ENCODE measurements at regions not wholly inside any gene's neighbourhood (a gene's known extent, or its start where the extent isn't known, plus 50 kb on each side); places are given as distances from the start of the nearest gene placed in this dataset.

DNA sequence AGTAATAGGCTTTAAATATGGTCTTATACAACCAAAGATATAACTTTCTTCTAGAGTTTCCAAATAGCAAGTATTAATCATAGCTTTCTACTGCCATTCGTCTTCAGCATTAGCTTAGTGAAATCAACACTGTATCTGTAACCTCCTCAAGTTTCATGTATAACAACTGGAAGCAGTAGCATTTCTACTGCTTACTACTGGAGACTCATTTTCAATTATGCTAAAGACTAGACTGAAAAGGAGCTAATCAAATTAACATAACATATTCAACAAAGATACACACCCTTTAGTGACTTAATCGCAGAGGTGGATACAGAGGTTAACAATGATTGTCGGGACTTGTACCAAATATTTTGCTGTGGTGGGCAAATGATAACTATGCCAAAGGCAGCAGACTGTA lies 344.2 kb upstream of the TEX13C start:
- no TSS peak for BruUV-seq (replicated peaks)
- TF ChIP-seq STAT1 (conservative IDR thresholded peaks at IDR 0.05) = no peak
- TF ChIP-seq ZBTB33 (IDR thresholded peaks at IDR 0.05) = no peak
- TF ChIP-seq JUND (IDR thresholded peaks at IDR 0.05; ENCODE audit: low read depth, low read length) = no peak
- TF ChIP-seq, protein P1, sequence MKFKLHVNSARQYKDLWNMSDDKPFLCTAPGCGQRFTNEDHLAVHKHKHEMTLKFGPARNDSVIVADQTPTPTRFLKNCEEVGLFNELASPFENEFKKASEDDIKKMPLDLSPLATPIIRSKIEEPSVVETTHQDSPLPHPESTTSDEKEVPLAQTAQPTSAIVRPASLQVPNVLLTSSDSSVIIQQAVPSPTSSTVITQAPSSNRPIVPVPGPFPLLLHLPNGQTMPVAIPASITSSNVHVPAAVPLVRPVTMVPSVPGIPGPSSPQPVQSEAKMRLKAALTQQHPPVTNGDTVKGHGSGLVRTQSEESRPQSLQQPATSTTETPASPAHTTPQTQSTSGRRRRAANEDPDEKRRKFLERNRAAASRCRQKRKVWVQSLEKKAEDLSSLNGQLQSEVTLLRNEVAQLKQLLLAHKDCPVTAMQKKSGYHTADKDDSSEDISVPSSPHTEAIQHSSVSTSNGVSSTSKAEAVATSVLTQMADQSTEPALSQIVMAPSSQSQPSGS (IDR thresholded peaks at IDR 0.05; ENCODE audit: low read length) = no peak
- TF ChIP-seq RAD51 (IDR thresholded peaks at IDR 0.05) = no peak
- TF ChIP-seq CHD2 (IDR thresholded peaks at IDR 0.05; ENCODE audit: borderline replicate concordance, low read depth, low read length) = no peak
- no peak for TF ChIP-seq HDAC6 (IDR thresholded peaks at IDR 0.05; ENCODE audit: unreplicated experiment)
- no peak for TF ChIP-seq CBX3 (IDR thresholded peaks at IDR 0.05; ENCODE audit: borderline replicate concordance, low read depth)
- TF ChIP-seq ZNF687 (IDR thresholded peaks at IDR 0.05) = no peak
- no peak for TF ChIP-seq FOXK2 (IDR thresholded peaks at IDR 0.05)
- TF ChIP-seq POLR2A (IDR thresholded peaks at IDR 0.05; ENCODE audit: low read depth, low read length) = no peak
- no peak for TF ChIP-seq RELA (IDR thresholded peaks at IDR 0.05; ENCODE audit: borderline replicate concordance, partially characterized antibody)

More for the DNA sequence above, 344.2 kb upstream of the TEX13C start:
- in situ Hi-C loops (cut with MboI) (no loop called here), intact Hi-C loops (cut with micrococcal nuclease; ENCODE audit: unreplicated experiment) (no loop called here)
- Histone ChIP-seq H3K4me1 (ENCODE audit: control insufficient read depth, insufficient read depth, low read length) (no peaks in the 10 kb centered on the region), H2AFZ (ENCODE audit: control insufficient read depth, low read depth, low read length) (no peak overlapping the region), H3K4me3 (no peak overlapping the region), H4K20me1 (ENCODE audit: control insufficient read depth, insufficient read depth) (no peaks in the 10 kb centered on the region), H3K27ac (ENCODE audit: control insufficient read depth, insufficient read depth) (no peak overlapping the region), H3K9ac (ENCODE audit: control insufficient read depth, insufficient read depth, low read length) (no peak overlapping the region), H3K79me2 (ENCODE audit: control insufficient read depth, insufficient read depth, low read length) (no peaks in the 10 kb centered on the region), H3K27me3 (replicated peaks in 1 of 2; ENCODE audit: control insufficient read depth in 2 of 2, insufficient read depth in 2 of 2, low read length in 1 of 2) (no peaks in the 10 kb centered on the region), H3K9me3 (replicated peaks; ENCODE audit: control insufficient read depth, insufficient read depth, low read length) (no peaks in the 10 kb centered on the region), H3K36me3 (ENCODE audit: control insufficient read depth in 2 of 2, insufficient read depth in 2 of 2, low read length in 1 of 2) (no peaks in the 10 kb centered on the region), H3K4me2 (ENCODE audit: control insufficient read depth, insufficient read depth) (no peak overlapping the region)
- ChIA-PET RAD21 (ENCODE audit: unreplicated experiment) (no interaction called here), SMC1A (ENCODE audit: uncharacterized antibody, unreplicated experiment) (interaction anchor here (0.6 to 0.8 kb wide), 2 partner anchors 12 to 537 kb away, joined by 3 read pairs; partner anchors contain the start of gene TENM1), CTCF (no interaction called here), POLR2A (no interaction called here)
- FAIRE-seq (no peak), DNase-seq (ENCODE audit: low read depth, low spot score) (no peak), ATAC-seq (no peak)
- 63% methylated on average over 3 of the region's 3 CpGs for WGBS (ENCODE audit: insufficient coverage, insufficient replicate concordance, low lambda C conversion rate, missing lambda C conversion rate)
